ENCODE measurements at regions not wholly inside any gene's neighbourhood (a gene's known extent, or its start where the extent isn't known, plus 50 kb on each side); places are given as distances from the start of the nearest gene placed in this dataset.
"Not testable (repeated sequence)": the region's sequence is repeated elsewhere in the genome, so short reads cannot be mapped to it uniquely, and the experiment has no call there.

DNA sequence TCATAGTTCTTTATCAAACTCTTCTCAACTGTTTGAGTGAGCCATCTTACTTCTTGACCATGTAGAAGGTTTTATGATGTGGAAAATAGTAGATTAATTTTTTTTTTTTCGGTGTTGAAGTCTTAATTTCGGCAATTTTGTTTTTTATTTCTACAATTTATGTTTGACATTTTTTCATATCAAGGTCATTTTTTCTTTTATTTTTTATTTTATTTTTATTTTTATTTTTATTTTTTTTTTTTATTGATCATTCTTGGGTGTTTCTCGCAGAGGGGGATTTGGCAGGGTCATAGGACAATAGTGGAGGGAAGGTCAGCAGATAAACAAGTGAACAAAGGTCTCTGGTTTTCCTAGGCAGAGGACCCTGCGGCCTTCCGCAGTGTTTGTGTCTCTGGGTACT lies 203.8 kb upstream of the CBLB start:
- not testable (repeated sequence) for DNase-seq (ENCODE audit: low read depth in 3 of 3)

DNA sequence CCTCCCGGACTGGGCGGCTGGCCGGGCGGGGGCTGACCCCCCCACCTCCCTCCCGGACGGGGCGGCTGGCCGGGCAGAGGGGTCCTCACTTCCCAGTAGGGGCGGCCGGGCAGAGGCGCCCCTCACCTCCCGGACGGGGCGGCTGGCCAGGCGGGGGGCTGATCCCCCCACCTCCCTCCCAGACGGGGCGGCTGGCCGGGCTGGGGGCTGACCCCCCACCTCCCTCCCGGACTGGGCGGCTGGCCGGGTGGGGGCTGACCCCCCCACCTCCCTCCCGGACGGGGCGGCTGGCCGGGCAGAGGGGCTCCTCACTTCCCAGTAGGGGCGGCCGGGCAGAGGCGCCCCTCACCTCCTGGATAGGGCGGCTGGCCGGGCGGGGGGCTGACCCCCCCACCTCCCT lies 205.0 kb upstream of the CBLB start:
- DNase-seq (ENCODE audit: low read depth in 3 of 3): not testable (repeated sequence)

DNA sequence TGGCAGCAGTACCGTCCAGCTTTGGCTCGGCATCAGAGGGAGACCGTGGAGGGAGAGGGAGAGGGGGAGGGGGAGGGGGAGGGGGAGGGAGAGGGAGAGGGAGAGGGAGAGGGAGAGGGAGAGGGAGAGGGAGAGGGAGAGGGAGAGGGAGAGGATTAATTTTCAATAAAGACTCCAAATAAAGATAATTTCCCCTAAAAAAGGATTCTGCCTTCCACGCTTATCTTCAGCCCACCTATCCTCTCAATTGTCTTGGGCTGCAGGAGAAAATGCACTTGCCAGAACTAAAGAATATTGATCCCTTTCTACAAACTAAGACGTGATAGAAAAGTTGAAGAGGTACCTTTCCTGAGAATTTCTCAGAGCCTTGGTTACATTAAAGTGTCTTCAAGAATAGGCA lies 206.9 kb upstream of the CBLB start:
- not testable (repeated sequence) for DNase-seq (ENCODE audit: low read depth in 3 of 3)

DNA sequence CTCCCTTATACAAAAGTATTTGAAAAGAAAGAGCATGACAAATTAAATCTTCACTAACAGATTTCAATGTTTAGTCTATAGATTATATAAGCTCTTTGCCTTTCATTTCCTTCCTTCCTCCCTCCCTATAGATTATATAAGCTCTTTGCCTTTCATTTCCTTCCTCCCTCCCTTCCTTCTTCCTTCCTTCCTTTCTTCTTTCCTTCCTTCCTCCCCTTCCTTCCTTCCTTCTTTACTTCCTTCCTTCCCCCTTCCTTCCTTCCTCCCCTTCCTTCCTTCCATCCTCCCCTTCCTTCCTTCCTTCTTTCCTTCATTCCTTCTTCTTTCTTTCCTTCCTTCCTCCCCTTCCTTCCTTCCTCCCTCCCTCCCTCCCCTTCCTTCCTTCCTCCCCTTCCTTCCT lies 209.8 kb upstream of the CBLB start:
- DNase-seq (ENCODE audit: low read depth in 3 of 3): no peak

DNA sequence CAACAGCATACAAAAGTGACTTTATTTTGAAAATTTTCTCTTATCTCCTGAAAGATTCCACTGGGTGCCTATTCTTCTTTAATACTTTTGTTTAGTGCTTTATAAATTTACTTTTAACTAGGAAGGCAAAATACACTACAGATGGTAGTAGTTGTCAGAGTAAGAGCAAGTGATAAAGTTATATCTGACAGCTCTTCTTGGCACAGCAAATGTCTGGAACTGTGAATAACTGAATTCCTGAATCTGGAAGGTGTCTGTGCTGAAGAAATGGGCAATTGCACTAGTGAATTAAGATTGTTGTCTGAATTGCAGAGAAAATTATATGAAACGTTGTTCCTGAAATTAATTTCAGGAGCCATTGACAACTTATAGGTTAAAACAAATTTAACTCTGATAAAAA lies 213.8 kb upstream of the CBLB start:
- no peak for DNase-seq (ENCODE audit: low read depth in 3 of 3)

DNA sequence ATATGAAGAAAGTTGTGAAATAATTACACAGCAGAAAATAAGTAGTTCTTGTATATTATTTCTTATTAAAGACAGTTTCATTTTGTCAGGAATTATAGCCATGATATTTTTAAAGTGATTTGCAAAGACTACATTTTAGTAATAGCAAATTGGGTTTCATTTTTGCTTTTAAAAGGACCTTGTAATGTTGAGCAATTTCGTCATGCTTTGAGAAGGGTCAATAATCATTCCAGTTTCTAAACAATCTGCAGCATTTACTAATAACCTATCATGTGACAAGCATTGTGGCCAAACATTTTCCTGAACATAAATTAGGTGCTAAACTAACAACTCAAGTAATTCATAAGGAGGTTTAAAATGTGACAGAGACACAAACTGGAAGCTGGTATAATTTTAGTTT lies 214.4 kb upstream of the CBLB start:
- no peak for DNase-seq (ENCODE audit: low read depth in 3 of 3)

DNA sequence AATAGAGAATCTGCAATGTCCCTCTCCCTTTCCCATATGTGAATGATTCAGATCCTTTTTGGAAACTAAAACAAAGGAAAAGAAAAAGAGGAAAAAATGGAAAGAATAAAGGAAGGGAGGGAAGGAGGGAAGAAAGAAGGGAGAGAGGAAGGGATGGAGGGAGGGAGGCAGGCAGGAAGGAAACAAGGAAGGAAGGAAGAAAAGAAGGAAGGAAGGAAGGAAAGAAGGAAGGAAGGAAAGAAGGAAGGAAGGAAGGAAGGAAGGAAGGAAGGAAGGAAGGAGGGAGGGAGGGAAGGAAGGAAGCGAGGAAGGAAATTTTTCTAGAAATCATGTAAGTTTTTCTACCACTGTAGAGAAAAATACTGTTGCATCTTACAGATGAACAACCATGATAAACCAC lies 215.0 kb upstream of the CBLB start:
- DNase-seq (ENCODE audit: low read depth in 3 of 3): no peak

DNA sequence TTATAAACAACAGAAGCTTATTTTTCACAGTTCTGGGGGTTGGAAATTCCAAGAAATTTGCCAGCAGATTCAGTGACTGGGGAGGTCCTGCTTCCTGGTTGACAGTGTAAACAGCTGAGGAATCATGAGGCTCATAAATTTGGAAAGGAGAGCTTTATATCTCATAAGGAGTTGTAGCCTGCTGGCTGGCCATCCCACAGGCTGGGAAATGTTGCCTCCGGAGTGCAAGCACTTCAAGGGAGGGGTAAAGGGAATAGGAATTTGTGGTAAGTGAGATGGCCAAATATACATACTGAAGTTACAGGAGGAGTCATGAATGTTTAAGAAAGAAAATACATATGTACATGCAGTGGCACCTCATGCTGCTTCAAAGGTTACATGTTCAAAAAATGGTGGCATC lies 217.2 kb upstream of the CBLB start:
- no peak for DNase-seq (ENCODE audit: low read depth in 3 of 3)

DNA sequence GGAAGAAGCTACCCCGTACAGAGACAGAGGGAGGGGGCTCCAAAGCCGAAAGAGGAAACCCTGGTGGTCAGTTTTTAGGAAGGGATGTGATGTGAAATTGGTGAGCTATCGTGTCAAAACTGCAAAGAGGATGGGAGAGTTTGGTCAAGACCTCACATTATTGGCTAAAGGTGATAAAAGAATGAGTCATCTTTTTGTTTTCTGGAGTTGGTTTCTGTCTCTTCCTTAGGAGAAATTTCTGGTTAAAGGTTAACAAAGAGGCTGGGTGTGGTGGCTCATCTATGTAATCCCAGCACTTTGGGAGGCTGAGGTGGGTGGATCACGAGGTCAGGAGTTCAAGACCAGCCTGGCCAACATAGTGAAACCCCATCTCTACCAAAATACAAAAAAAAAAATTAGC lies 217.8 kb upstream of the CBLB start:
- DNase-seq (ENCODE audit: low read depth in 3 of 3): no peak

DNA sequence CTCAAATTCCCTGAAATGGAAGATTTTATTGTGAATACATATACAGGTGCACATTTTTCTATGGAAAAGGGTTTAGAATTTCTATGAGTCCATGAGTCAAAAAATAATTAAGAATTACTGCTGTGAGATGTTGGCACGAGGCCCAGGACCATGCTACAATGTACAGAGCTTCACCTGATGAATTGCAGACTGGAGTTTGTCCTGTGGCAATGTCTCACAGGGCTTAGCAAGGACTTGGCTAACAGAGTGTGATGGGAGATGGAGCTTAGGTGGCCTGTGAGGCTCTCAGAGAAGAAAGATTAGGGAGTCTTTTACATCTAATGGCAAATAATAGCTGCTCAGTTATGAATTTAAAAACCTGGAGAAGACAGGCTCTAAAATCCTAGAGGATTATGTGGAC lies 219.5 kb upstream of the CBLB start:
- DNase-seq (ENCODE audit: low read depth in 3 of 3): no peak

DNA sequence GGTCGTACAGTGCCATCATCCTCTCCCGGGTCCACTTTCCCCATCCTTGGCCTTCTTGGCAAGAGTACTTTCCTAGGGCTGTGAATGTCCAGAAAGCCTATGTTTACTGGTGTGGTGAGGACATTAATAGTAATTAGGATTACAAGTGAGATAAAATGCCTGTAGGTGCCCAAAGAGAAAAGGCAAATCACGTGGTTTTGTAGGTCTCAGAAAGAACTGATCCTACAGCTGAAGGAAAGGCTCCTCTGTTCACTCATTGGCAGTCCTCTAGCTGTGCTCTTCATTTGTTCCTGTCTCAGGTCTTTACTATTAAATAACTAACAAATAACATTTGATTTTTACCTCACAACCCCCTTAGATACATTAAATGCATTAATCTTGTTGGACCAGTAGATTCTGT lies 220.1 kb upstream of the CBLB start:
- DNase-seq (ENCODE audit: low read depth in 3 of 3): no peak

DNA sequence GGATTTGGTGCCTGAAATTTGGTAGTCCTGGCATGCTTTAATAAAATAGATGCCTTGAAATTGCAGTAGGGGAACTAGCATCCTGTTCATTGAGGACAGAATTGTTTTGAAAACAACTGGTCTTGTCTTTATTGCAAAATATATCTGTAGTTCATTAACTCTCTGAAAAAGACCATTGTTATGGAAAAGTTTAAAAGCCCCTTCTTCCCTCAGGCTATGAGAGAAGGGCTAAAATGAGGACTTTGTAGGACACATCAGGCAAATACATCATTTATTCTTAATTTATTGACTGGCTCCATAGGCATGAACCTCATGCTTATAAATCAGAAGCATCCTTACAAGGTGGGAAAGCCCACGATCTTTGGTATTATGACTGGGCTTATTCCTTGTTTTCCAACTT lies 221.0 kb upstream of the CBLB start:
- no peak for DNase-seq (ENCODE audit: low read depth in 3 of 3)

DNA sequence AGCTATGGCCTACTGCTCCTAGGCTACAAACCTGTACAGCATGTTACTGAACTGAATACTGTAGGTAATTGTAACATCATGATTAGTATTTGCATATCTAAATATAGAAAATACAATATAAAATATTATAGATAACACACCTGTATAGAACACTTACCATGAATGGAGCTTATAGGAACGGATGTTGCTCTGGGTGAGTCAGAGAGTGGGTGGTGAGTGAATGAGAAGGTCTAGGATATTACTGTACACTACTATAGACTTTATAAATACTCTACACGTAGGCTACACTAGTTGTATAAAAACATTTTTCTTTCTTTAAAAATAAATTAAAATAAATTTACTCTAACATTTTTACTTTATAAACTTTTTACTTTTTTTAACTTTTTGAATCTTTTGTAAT lies 224.0 kb upstream of the CBLB start:
- DNase-seq (ENCODE audit: low read depth in 3 of 3): no peak

DNA sequence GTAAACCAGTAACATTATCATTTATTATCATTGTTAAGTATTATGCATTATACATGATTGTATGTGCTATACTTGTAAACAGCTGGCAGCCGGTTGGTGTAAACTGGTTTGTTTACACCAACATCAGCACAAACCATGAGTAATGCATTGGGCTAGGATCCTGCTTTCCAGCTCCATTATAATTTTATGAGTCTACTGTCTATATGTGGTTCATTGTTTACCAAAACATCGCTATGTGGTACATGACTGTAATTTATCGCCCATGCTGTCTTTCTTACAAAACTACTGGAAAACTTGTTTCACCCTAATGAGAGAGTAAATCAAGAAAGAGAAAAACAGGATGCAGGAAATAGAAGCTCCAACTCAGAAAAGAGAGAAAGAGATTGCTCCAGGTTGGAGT lies 224.8 kb upstream of the CBLB start:
- no peak for DNase-seq (ENCODE audit: low read depth in 3 of 3)

DNA sequence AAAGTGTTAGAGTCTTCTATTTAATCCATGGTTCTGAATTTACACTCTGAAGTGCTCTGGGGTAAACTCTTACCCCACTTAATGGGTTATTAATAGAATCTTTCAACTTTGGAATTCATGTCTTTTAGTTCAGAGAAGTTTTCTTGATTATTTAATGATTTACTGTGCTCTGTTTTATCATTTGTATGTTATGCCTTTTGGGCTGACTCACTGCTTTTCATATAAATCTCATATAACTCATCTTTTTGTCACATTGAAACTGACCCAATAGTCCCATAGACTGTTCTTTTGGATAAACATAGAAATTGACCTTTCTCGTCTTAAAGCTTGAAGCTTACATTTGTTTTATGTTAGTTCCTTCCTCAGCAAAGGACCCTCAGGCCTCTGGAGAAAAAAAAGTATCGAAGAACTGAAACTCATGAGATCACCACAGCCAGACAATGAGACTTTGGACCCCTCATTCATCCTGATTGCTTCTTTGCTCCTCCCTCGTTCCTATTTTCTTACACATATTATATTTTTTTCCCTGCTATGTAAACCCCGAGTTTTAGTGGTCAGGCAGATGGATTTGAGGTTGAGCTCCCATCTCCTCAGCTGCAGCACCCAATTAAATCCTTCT lies 229.1 kb upstream of the CBLB start:
- no peak for DNase-seq (ENCODE audit: low read depth in 3 of 3)

DNA sequence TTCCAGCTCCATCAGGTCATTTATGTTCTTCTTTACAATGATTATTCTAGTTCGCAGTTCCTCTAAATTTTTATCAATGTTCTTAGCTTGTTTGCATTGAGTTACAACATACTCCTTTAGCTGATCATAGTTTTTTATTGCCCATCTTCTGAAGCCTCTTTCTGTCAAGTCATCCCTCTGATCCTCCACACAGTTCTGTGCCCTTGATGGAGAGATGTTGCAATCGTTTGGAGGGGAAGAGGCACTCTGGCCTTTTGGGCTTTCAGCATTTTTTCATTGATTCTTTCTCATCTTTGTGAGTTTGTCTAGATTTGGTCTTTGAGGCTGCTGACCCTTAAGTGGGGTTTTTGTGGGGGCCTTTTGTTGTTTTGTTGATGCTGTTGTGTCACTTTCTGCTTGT lies 234.6 kb upstream of the CBLB start:
- no peak for DNase-seq (ENCODE audit: low read depth in 3 of 3)

DNA sequence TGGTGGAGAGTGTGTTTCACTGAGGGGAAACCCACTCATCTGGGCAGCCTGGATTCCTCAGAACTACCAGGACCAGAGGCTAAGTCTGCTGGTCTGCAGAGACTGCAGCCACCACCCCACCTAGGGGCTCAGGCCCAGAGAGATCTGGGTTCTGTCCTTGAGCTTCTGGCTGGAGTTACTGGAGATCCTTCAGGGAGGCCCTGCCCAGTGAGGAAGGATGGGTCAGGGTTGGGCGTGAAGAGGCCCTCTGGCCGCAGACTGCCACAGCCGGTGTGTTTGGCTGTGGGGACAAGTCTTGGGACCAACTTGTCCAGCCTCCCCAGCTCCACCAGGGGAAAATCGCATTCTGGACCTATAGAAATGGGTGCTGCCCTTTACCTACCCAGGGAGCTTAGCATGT lies 235.3 kb upstream of the CBLB start:
- DNase-seq (ENCODE audit: low read depth in 3 of 3): no peak

DNA sequence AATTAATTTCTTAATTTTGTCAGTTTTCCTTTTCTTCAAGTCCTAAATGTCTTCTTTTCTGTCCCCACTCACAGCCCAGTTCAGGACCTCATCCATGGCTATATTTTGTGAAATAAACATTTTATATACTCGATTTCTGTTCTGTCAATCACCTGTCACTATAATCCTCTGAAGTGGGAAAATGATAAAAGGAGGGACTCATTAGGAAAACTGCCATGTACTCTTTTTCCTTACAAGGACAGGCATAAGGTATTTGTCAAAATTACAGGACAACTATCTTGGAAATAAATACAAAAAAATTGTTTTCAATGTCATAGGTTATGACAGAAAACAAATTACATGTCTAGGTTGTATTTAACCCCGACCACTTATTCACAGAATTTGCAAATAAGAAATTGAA lies 240.1 kb upstream of the CBLB start:
- no peak for DNase-seq (ENCODE audit: low read depth in 3 of 3)

DNA sequence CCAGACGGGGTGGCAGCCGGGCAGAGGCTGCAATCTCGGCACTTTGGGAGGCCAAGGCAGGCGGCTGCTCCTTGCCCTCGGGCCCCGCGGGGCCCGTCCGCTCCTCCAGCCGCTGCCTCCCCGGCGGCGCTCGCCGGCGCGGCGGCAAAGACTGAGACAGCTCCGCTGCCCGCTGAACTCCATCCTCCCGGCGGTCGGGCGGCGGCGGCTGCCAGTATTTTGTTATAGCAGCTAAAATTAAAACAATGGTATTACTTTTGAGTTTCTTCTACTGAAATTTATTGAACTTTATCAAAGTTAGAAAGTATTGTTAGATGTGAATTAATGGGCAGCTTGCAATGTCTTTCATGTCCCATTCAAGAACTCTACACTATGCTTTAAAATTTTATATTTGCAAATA lies 243.7 kb upstream of the CBLB start:
- DNase-seq (ENCODE audit: low read depth in 3 of 3): not testable (repeated sequence)

DNA sequence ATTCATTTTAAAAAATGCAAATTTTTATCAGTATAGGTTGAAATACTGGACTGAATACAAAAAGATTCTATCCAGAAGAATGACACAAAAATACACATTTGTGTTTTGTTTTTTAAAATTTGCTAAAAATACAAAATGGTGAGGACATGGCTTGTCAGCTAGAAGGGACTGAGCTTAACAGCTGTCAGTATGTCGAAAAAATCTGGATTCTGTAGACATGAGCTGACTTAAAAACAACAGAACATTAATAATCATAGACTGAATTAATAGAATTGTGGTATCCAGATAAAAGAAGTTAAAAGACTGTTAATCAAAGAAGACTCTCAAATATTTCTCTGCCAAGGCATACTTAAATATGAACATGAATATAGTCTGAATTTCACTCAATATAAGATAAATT lies 244.9 kb upstream of the CBLB start:
- DNase-seq (ENCODE audit: low read depth in 3 of 3): no peak

DNA sequence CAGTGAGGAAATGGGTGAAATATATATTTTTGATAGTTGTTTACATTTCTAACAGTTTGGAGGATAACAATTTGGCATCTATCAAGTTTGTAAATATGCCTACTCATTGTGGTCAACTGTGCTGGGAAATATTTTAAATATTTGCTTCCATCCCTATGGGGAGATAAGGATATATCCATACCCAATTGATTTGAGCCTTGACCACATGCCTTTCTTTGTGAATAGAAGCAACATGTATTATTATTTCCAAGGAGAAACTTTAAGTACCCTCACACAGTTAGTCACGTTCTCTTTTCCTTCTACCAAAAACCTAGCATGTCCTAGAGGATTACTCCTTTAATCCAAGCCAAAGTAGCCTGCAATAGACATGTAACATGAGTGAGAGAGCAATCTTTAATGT lies 245.4 kb upstream of the CBLB start:
- no peak for DNase-seq (ENCODE audit: low read depth in 3 of 3)

DNA sequence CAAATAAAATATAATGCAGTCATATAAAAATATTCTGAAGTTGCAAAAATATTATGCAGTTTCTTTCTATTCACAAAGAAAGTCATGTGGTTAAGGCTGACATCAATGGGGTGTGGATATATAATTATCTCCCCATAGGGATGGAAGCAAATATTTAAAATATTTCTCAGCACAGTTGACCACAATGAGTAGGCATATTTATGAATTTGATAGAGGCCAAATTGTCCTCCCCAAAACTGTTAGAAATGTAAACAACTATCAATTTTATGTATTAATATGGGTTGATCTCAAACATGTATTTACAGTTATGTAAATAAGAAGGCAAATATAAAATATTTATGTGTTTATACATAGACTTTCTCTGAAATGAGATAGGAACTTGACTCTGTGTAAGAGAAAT lies 246.0 kb upstream of the CBLB start:
- no peak for DNase-seq (ENCODE audit: low read depth in 3 of 3)

DNA sequence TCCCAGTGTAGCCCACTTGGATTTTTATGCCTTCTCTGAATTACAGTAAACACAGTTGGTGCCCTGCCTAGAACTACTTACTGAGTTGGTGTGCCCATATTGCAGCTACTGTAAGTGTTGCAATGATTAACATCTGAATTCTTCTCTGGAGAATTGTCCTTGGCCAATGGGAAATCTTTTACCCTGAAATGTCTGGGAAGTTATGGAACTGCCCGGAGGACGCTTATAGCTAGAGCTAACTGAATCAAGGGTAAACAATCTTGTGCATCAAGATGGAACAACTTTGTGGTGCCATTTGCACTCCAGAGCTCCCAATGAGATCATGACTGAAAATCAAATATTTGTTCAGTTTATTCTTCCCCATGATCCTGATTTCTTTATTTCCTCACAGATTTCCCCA lies 246.7 kb upstream of the CBLB start:
- no peak for DNase-seq (ENCODE audit: low read depth in 3 of 3)

DNA sequence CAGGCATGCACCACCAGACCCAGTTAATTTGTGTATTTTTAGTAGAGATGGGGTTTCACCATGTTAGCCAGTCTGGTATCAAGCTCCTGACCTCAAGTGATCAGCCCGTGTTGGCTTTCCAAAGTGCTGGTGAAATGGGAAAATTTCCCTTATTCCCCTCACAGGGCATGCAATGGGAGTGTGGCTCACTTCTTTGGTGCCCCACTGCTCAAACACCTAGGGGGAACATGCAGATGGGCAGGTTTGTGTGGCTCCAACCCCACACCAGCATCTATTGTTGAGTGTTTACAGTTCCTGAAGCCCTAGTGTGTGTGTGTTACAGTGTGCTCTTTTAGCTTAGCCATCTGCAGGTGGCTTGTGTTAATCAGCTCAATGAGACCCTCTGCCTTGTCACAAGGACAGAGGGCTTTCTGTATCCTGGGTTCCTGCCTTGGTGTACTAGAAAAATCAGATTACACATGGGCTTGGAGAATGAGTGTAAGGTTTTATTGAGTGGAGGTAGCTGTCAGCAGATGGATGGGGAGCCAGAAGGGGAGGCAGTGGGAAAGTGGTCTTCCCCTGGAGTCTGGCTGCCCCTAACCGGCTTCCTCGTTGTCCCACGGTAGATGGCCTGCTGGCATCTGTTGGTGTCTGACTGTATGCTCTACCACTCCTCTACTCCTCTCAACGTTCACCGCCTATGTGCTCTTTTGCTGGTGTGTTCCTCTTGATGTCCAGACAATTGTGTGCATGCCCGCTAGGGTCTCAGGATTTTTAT lies 248.1 kb upstream of the CBLB start:
- no peak for DNase-seq (ENCODE audit: low read depth in 3 of 3)
